NT2/D1 (cell line): ENCODE measurements at regions not wholly inside any gene's neighbourhood (a gene's known extent, or its start where the extent isn't known, plus 50 kb on each side); places are given as distances from the start of the nearest gene placed in this dataset.

Source experiments
- DNase-seq: peaks from one replicate; pipeline ENCODE4 v3.0.0-alpha.2; 2011; ENCODE audit warnings: low read depth, low spot score
- H3K27me3 ChIP-seq: 2 replicates; pipeline ENCODE4 v1.6.0; 2011; ENCODE audit warnings: mild to moderate bottlenecking; ENCODE audit not compliant: insufficient read length, insufficient read depth
- H3K36me3 ChIP-seq: 2 replicates; pipeline ENCODE4 v1.6.1; 2011; ENCODE audit warnings: mild to moderate bottlenecking, low read length, mixed read lengths; ENCODE audit not compliant: insufficient read depth, insufficient read length
- H3K4me1 ChIP-seq: 2 replicates; pipeline ENCODE4 v1.5.1; 2011; ENCODE audit not compliant: insufficient read depth, insufficient read length
- H3K4me3 ChIP-seq: 2 replicates; pipeline ENCODE4 v1.5.1; 2011; ENCODE audit warnings: low read depth; ENCODE audit not compliant: insufficient read length
- H3K9ac ChIP-seq: 2 replicates; pipeline ENCODE4 v1.6.0; 2011; ENCODE audit warnings: low read depth; ENCODE audit not compliant: insufficient read length
- H3K9me3 ChIP-seq: 2 replicates; pipeline ENCODE4 v1.5.1; 2011; ENCODE audit warnings: mild to moderate bottlenecking, low read length; ENCODE audit not compliant: insufficient read depth
- SUZ12 ChIP-seq: IDR thresholded peaks from 2 replicates; pipeline ENCODE4 v1.6.1; 2011; ENCODE audit not compliant: insufficient read length, insufficient read depth; ENCODE audit errors: extremely low read depth
- YY1 ChIP-seq: IDR thresholded peaks from 2 replicates; pipeline ENCODE4 v1.6.1; 2011; ENCODE audit not compliant: insufficient read length, insufficient read depth
- ZNF274 ChIP-seq: IDR thresholded peaks from 2 replicates; pipeline ENCODE4 v1.6.1; 2011; ENCODE audit warnings: mild to moderate bottlenecking, low read depth, low read length

DNA sequence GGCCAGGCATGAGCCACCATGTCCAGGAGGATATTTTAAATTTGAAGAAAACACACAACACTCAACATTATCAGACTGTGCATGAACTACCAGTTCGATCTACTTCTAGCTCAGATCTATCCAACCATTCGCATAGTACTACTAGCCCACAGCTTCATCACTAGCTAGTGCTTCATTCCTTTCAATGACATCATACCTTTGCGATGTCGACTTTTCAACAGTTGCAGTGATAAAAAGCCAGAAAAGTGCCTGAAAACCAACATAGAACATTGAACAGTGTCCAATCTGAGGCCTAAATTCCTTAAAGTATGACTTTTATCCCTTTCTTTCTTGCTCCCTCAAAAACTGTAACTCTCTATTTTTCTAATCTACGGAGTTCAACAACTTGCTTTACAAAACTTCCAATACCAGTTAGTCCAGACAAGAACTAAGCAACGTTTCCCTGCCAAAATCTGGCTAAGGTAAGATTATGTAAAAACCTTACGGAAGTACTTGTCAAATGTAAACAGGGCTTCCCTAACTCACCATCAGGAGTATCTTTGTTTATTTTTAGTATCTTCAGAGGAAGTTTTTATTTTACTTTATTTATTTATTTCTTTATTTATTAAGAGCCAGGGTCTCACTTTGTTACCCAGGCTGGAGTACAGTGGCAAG is 434.0 kb upstream of the JARID2 start:
- no peak overlapping the region for H3K4me3 ChIP-seq
- no peak overlapping the region for H3K9ac ChIP-seq
- H3K4me1 ChIP-seq: peaks cover 3% of the 10 kb centered on the region
- TF ChIP-seq SUZ12 (no peak), YY1 (no peak), ZNF274 (no peak)
- peaks cover 19% of the 10 kb centered on the region for H3K9me3 ChIP-seq
- no peak for DNase-seq
- no peaks in the 10 kb centered on the region for H3K36me3 ChIP-seq
- H3K27me3 ChIP-seq: no peaks in the 10 kb centered on the region

DNA sequence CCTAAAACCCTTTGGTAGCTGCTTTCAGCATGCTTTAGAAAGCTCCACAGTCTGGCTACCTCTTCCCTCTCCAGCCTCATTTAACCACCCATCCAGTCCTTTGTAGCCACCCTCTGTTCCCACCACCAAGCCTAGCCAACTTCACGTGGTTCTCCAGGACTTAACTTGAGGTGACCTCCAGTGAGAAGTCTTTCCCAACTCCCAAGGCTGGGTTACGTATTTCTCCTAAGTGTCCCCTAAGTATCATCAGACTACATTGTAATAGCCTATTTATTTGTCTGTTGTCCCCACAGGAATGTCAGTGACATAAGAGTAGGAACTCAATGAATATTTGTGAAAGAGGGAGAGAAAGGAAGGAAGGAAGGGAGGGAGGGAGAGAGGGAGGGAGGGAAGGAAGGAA is 431.9 kb upstream of the JARID2 start:
- TF ChIP-seq YY1: no peak
- no peak for DNase-seq
- H3K4me1 ChIP-seq: peaks cover 4% of the 10 kb centered on the region
- no peak overlapping the region for H3K4me3 ChIP-seq
- H3K9me3 ChIP-seq: 0 out of 2 replicates have a peak, but pooled peaks cover under 1% of the 10 kb centered on the region
- H3K27me3 ChIP-seq: no peaks in the 10 kb centered on the region
- no peaks in the 10 kb centered on the region for H3K36me3 ChIP-seq
- no peak overlapping the region for H3K9ac ChIP-seq

DNA sequence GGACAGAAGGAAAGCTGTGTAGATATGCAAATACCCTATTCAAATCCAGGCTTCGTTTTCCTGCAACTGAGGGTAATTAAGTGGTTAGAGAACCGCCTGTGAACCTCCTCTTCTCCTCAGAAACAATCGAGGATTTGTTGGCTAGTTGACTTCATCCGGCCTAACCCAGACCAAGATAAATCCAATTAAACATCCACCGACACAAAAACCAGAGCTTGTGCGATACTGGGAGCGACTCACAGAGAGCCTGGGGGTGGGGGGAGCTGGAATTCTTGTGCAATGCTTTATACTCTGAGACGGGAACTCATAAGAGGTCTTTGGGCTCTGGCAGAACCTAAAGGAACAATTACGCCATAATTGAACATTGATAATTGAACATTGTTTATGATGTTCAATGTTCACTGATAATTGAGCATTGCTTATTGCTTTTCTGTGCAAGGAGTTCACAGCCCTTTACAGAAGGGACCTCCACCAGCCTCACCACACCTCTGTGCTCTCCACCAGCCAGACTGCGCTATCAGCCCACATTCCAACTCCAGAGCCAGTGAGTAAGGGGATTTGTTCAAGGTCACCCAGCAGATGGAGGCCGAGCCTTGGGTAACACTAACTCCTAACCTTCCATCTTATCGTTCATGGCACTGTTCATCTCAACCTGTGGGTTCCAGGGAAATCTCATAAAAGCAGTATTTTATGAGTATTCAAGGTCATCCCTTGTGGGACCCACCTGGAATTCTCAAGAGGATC is 429.6 kb upstream of the JARID2 start:
- no peaks in the 10 kb centered on the region for H3K9me3 ChIP-seq
- H3K4me1 ChIP-seq: peaks cover 4% of the 10 kb centered on the region
- H3K4me3 ChIP-seq: no peak overlapping the region
- no peak for TF ChIP-seq ZNF274
- no peak for TF ChIP-seq YY1
- no peak for TF ChIP-seq SUZ12
- no peak overlapping the region for H3K9ac ChIP-seq
- no peaks in the 10 kb centered on the region for H3K27me3 ChIP-seq
- no peak for DNase-seq
- H3K36me3 ChIP-seq: no peaks in the 10 kb centered on the region

DNA sequence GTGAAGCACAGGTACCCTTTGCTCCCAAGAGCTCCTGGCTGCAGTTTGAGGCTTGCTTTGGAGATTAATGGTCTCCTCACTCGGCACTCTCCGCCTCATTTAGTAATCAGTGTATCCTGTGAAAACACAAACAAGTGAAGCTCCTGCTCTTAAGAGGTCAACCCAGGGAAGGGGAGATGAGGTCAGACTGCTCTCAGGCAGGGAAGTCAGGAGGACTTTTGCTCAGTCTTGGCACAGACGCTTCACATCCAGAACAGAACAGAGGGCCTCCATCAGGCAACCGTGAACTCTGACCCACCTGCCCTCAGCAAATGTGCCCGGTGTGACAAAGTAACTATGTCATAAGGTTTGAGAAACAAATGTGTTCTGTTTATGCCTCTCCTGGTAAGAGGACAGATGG is 428.8 kb upstream of the JARID2 start:
- TF ChIP-seq YY1 (no peak), SUZ12 (no peak), ZNF274 (no peak)
- no peak overlapping the region for H3K9ac ChIP-seq
- no peak overlapping the region for H3K4me3 ChIP-seq
- peaks cover 5% of the 10 kb centered on the region; the same call in 1 of the 2 replicates for H3K9me3 ChIP-seq
- H3K27me3 ChIP-seq: no peaks in the 10 kb centered on the region
- no peaks in the 10 kb centered on the region for H3K36me3 ChIP-seq
- no peak for DNase-seq
- H3K4me1 ChIP-seq: peaks cover 4% of the 10 kb centered on the region

DNA sequence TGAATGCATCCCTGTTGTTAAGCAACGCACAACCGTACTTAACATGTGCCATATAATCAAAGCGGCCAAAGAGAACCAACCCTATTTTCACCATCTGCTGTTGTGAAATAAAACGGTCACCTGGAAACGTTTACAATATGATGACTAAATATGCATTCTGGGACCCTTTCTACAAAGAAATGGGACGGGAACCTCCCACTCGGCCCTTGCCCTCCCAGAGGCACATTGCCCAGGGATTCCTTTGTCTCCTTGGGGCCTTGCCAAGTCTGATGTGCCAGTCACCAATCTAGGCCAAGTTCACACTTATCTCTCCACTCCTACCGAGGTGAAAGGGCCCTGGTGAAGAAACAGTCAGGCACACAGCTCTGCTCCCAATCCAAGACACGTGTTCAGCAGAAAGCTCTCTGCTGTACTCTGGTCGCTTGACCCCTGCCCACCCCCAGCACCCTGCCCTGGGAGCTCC is 427.4 kb upstream of the JARID2 start:
- Histone ChIP-seq H3K9ac (no peak overlapping the region), H3K4me1 (peaks cover 4% of the 10 kb centered on the region), H3K9me3 (peaks cover 8% of the 10 kb centered on the region; the same call in 1 of the 2 replicates), H3K27me3 (no peaks in the 10 kb centered on the region), H3K36me3 (no peaks in the 10 kb centered on the region), H3K4me3 (no peak overlapping the region)
- no peak for DNase-seq
- TF ChIP-seq ZNF274 (no peak), SUZ12 (no peak), YY1 (no peak)

DNA sequence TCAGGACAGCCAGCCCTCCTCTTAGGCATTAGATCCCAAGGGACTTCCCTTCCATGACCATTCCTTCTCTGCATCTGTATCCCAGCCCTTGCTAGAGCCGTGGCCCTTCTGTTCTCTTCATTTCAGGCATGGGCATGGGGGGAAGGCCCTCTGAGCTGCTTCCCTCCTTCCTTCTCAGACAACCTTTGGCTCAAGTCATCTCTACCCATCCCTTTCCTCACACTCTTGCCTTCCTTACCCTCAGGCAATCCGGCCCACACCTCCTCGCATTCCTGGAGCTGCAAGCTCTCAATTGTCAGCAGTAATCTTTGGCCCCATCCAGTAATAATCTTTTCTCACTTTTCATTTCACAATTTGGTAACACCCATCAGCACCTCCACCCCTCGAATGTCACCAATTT is 426.9 kb upstream of the JARID2 start:
- DNase-seq: no peak

DNA sequence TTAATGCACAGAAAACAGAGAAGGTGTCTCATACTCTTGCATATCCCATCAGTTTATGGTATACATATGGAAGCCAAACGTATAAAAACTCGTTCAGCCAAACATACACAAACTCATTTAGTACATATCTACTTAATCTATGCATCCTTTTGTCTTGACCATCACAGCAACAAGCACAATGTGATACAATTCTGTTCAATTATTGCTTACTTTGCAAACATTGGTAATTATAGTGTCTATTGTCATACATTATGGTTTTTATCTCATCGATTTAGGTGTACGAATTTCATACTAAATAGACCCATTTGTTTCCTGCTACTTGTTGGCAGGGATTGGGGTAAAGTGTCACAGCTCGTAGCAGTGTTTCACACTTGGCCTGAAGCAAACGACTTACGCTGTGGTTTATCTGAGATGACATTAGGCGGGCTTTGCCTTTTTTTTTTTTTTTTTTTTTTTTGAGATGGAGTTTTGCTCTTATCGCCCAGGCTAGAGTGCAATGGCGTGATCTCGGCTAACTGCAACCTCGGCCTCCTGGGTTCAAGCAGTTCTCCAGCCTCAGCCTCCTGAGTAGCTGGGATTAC is 425.9 kb upstream of the JARID2 start:
- TF ChIP-seq SUZ12 (no peak), YY1 (no peak)
- peaks cover 4% of the 10 kb centered on the region for H3K4me1 ChIP-seq
- no peak overlapping the region for H3K4me3 ChIP-seq
- DNase-seq: no peak
- H3K9ac ChIP-seq: no peak overlapping the region
- no peaks in the 10 kb centered on the region for H3K27me3 ChIP-seq
- H3K9me3 ChIP-seq: peaks cover 8% of the 10 kb centered on the region; the same call in 1 of the 2 replicates
- no peaks in the 10 kb centered on the region for H3K36me3 ChIP-seq

More for the DNA sequence above, 426.9 kb upstream of the JARID2 start:
- Histone ChIP-seq H3K27me3 (no peaks in the 10 kb centered on the region), H3K4me3 (no peak overlapping the region), H3K9me3 (peaks cover 8% of the 10 kb centered on the region; the same call in 1 of the 2 replicates), H3K36me3 (no peaks in the 10 kb centered on the region), H3K4me1 (peaks cover 4% of the 10 kb centered on the region), H3K9ac (no peak overlapping the region)
- TF ChIP-seq YY1 (no peak), ZNF274 (no peak), SUZ12 (no peak)
